GM23338 (cell line): ENCODE measurements at regions not wholly inside any gene's neighbourhood (a gene's known extent, or its start where the extent isn't known, plus 50 kb on each side); places are given as distances from the start of the nearest gene placed in this dataset.

Experiments used
- ATAC-seq: fragments of 200-7000 bp; cut with Tn5 transposase; 3 replicates; pipeline ENCODE4 v1.9.1; 2020
- DNase-seq: peaks from one replicate; pipeline ENCODE4 v3.0.0-alpha.2; 2015; ENCODE audit warnings: low spot score
- H2AFZ ChIP-seq: fragments of 200-600 bp; sonication (generic); 2 replicates; pipeline ENCODE4 v1.8.0; 2016; ENCODE audit warnings: antibody characterized with exemption, mild to moderate bottlenecking, moderate library complexity
- H3F3A ChIP-seq: fragments of 200-600 bp; sonication (generic); replicated peaks from 2 replicates; pipeline ENCODE4 v1.8.0; 2017; ENCODE audit warnings: antibody characterized with exemption, mixed run types, low read depth
- H3K27ac ChIP-seq: fragments of 200-600 bp; sonication (generic); 2 replicates; pipeline ENCODE4 v1.6.1; 2016; ENCODE audit warnings: low read depth
- H3K27me3 ChIP-seq: fragments of 200-600 bp; sonication (generic); 2 replicates; pipeline ENCODE4 v1.8.0; 2016; ENCODE audit warnings: mild to moderate bottlenecking, mixed run types, moderate library complexity; ENCODE audit not compliant: insufficient read depth
- H3K36me3 ChIP-seq: fragments of 200-600 bp; sonication (generic); 2 replicates; pipeline ENCODE4 v1.8.0; 2016; ENCODE audit warnings: mild to moderate bottlenecking; ENCODE audit not compliant: insufficient read depth
- H3K4me1 ChIP-seq: fragments of 200-600 bp; sonication (generic); 2 replicates; pipeline ENCODE4 v1.8.0; 2016; ENCODE audit warnings: mild to moderate bottlenecking, moderate library complexity; ENCODE audit not compliant: insufficient read depth
- H3K4me2 ChIP-seq: fragments of 200-600 bp; sonication (generic); 2 replicates; pipeline ENCODE4 v1.7.1; 2017; ENCODE audit warnings: mixed run types
- H3K4me3 ChIP-seq: fragments of 200-600 bp; sonication (generic); 2 replicates; pipeline ENCODE4 v1.6.1; 2016; ENCODE audit warnings: mixed run types
- H3K79me2 ChIP-seq: fragments of 200-600 bp; sonication (generic); replicated peaks from 2 replicates; pipeline ENCODE4 v1.8.0; 2017; ENCODE audit warnings: mild to moderate bottlenecking; ENCODE audit not compliant: insufficient read depth
- H3K9me2 ChIP-seq: fragments of 200-600 bp; sonication (generic); 2 replicates; pipeline ENCODE4 v1.8.0; 2017; ENCODE audit not compliant: insufficient read depth
- H4K20me1 ChIP-seq: fragments of 200-600 bp; sonication (generic); replicated peaks from 2 replicates; pipeline ENCODE4 v1.8.0; 2017; ENCODE audit warnings: mild to moderate bottlenecking; ENCODE audit not compliant: insufficient read depth
- H3K27ac Mint-ChIP-seq: 2 replicates; pipeline ENCODE4 v1.8.0; 2020; ENCODE audit warnings: inconsistent platforms, mild to moderate bottlenecking, moderate library complexity, mixed read lengths
- H3K27me3 Mint-ChIP-seq: 3 replicates; pipeline ENCODE4 v1.8.0; 2022; ENCODE audit warnings: low read depth, mild to moderate bottlenecking, moderate library complexity, mixed read lengths, inconsistent platforms; ENCODE audit not compliant: insufficient read depth, poor library complexity
- H3K36me3 Mint-ChIP-seq: 3 replicates; pipeline ENCODE4 v1.8.0; 2021; ENCODE audit warnings: low read depth, mild to moderate bottlenecking, inconsistent platforms, moderate library complexity, mixed read lengths
- H3K4me1 Mint-ChIP-seq: 3 replicates; pipeline ENCODE4 v1.8.0; 2020; ENCODE audit warnings: mild to moderate bottlenecking, inconsistent platforms, mixed read lengths
- H3K4me3 Mint-ChIP-seq: 3 replicates; pipeline ENCODE4 v1.8.0; 2021; ENCODE audit warnings: moderate library complexity, mild to moderate bottlenecking, inconsistent platforms, mixed read lengths
- H3K9me3 Mint-ChIP-seq: 3 replicates; pipeline ENCODE4 v1.8.0; 2020; ENCODE audit warnings: moderate library complexity, mild to moderate bottlenecking, inconsistent platforms, mixed read lengths
- CREB1 ChIP-seq: fragments of 250-450 bp; sonication (Bioruptor Pico); IDR thresholded peaks from 2 replicates; pipeline ENCODE4 v1.5.0; 2020; ENCODE audit warnings: low read depth, mild to moderate bottlenecking, moderate library complexity
- CTCF ChIP-seq, 2 experiments: fragments of 200-600 bp in 1 of 2; sonication (generic) in 1 of 2; conservative IDR thresholded peaks; 2 replicates each; pipeline versions ENCODE4 v1.5.1 to v1.6.1; 2016 to 2017; ENCODE audit warnings: antibody characterized with exemption in 2 of 2, low read depth in 2 of 2, mild to moderate bottlenecking in 2 of 2, moderate library complexity in 1 of 2
- ETS1 ChIP-seq: IDR thresholded peaks from 2 replicates; pipeline ENCODE4 v1.6.1; 2016; ENCODE audit warnings: antibody characterized with exemption
- EZH2 ChIP-seq: fragments of 200-600 bp; sonication (generic); IDR thresholded peaks from one replicate; pipeline ENCODE4 v1.8.0; 2017; ENCODE audit warnings: antibody characterized with exemption, mild to moderate bottlenecking, low read depth; ENCODE audit not compliant: unreplicated experiment
- EZH2phosphoT487 ChIP-seq: fragments of 200-600 bp; sonication (generic); IDR thresholded peaks from one replicate; pipeline ENCODE4 v1.8.1; 2018; ENCODE audit warnings: antibody characterized with exemption; ENCODE audit not compliant: unreplicated experiment
- JUNB ChIP-seq: IDR thresholded peaks from one replicate; pipeline ENCODE4 v1.6.1; 2016; ENCODE audit warnings: antibody characterized with exemption; ENCODE audit not compliant: unreplicated experiment
- NANOG ChIP-seq: IDR thresholded peaks from 2 replicates; pipeline ENCODE4 v1.6.1; 2016; ENCODE audit warnings: antibody characterized with exemption, borderline replicate concordance
- POLR2AphosphoS5 ChIP-seq: IDR thresholded peaks from 2 replicates; pipeline ENCODE4 v1.6.1; 2016; ENCODE audit warnings: antibody characterized with exemption, low read depth
- REST ChIP-seq: IDR thresholded peaks from one replicate; pipeline ENCODE4 v1.6.1; 2018; ENCODE audit warnings: antibody characterized with exemption; ENCODE audit not compliant: unreplicated experiment
- STAT1 ChIP-seq: IDR thresholded peaks from one replicate; pipeline ENCODE4 v1.6.1; 2016; ENCODE audit warnings: antibody characterized with exemption; ENCODE audit not compliant: unreplicated experiment
- ZNF114 ChIP-seq: fragments of 250-450 bp; sonication (Bioruptor Pico); IDR thresholded peaks from 2 replicates; pipeline ENCODE4 v1.5.0; 2020; ENCODE audit warnings: mild to moderate bottlenecking, moderate library complexity
- ZNF331 ChIP-seq: fragments of 250-450 bp; sonication (Bioruptor Pico); IDR thresholded peaks from 2 replicates; pipeline ENCODE4 v1.5.0; 2020; ENCODE audit warnings: low read depth, mild to moderate bottlenecking, moderate library complexity
- ZNF462 ChIP-seq: fragments of 250-450 bp; sonication (Bioruptor Pico); IDR thresholded peaks from 2 replicates; pipeline ENCODE4 v1.5.0; 2020; ENCODE audit warnings: mild to moderate bottlenecking, moderate library complexity

GRCh38 chr5:61215996-61216395 lies 53.7 kb upstream of the SMIM15 start:
- H3K9me3 Mint-ChIP-seq: peaks cover 1% of the 10 kb centered on the region; the same call in 1 of the 3 replicates
- no peaks in the 10 kb centered on the region for H3K79me2 ChIP-seq

More at GRCh38 chr5:61215996-61216395, 53.7 kb upstream of the SMIM15 start:
- no peaks in the 10 kb centered on the region for H3F3A ChIP-seq
- no peaks in the 10 kb centered on the region for H3K27me3 ChIP-seq
- Mint-ChIP-seq H3K27me3 (no peaks in the 10 kb centered on the region), H3K4me3 (no peak overlapping the region), H3K27ac (no peak overlapping the region), H3K36me3 (no peaks in the 10 kb centered on the region), H3K4me1 (no peaks in the 10 kb centered on the region)
- H3K36me3 ChIP-seq: no peaks in the 10 kb centered on the region
- TF ChIP-seq CTCF (conservative IDR thresholded peaks at IDR 0.05; ENCODE audit: low read depth in 2 of 2): no peak
- no peak for TF ChIP-seq ETS1
- TF ChIP-seq CREB1 (CRISPR knock-in tag): no peak
- no peak for TF ChIP-seq NANOG
- TF ChIP-seq EZH2phosphoT487: no peak
- no peak for TF ChIP-seq JUNB
- TF ChIP-seq STAT1: no peak
- no peak for TF ChIP-seq ZNF331 (CRISPR knock-in tag)
- no peak for TF ChIP-seq EZH2
- no peak for TF ChIP-seq ZNF114 (CRISPR knock-in tag)
- no peak for TF ChIP-seq ZNF462 (CRISPR knock-in tag)
- TF ChIP-seq REST: no peak
- no peak for TF ChIP-seq POLR2AphosphoS5
- H3K4me2 ChIP-seq: no peak overlapping the region
- no peaks in the 10 kb centered on the region for H4K20me1 ChIP-seq
- no peak for DNase-seq
- no peak overlapping the region for H3K4me3 ChIP-seq
- peaks cover 11% of the 10 kb centered on the region for H3K9me2 ChIP-seq
- H2AFZ ChIP-seq: no peak overlapping the region
- no peaks in the 10 kb centered on the region for H3K4me1 ChIP-seq
- no peak for ATAC-seq
- H3K27ac ChIP-seq: no peak overlapping the region
